Mesothelial cell of epicardium (in vitro differentiated cells): ENCODE measurements at regions not wholly inside any gene's neighbourhood (a gene's known extent, or its start where the extent isn't known, plus 50 kb on each side); places are given as distances from the start of the nearest gene placed in this dataset.

Experiments
- DNase-seq, 2 experiments: peaks; one replicate each; pipeline ENCODE4 v3.0.0; 2021; ENCODE audit warnings: low spot score in 2 of 2; ENCODE audit not compliant: unreplicated experiment in 2 of 2
- H3K27ac Mint-ChIP-seq: 2 replicates; pipeline ENCODE4 v1.8.0; 2021; ENCODE audit warnings: mixed read lengths
- H3K27me3 Mint-ChIP-seq: 2 replicates; pipeline ENCODE4 v1.8.0; 2021; ENCODE audit warnings: low read depth, mixed read lengths
- H3K36me3 Mint-ChIP-seq: 2 replicates; pipeline ENCODE4 v1.8.0; 2021; ENCODE audit warnings: mixed read lengths
- H3K4me1 Mint-ChIP-seq: 2 replicates; pipeline ENCODE4 v1.8.0; 2021; ENCODE audit warnings: mixed read lengths
- H3K4me3 Mint-ChIP-seq: 2 replicates; pipeline ENCODE4 v1.8.0; 2021; ENCODE audit warnings: mild to moderate bottlenecking, moderate library complexity, mixed read lengths
- H3K9me3 Mint-ChIP-seq: 2 replicates; pipeline ENCODE4 v1.8.0; 2021; ENCODE audit warnings: mixed read lengths
- CTCF ChIP-seq: fragments of 200-600 bp; sonication (generic); IDR thresholded peaks from one replicate; pipeline ENCODE4 v1.5.0; 2021; ENCODE audit warnings: antibody characterized with exemption; ENCODE audit not compliant: unreplicated experiment

GRCh38 chr2:53040536-53041229 lies 726.9 kb upstream of the CHAC2 start:
- Mint-ChIP-seq H3K9me3 (peaks cover 15% of the 10 kb centered on the region), H3K27me3 (no peaks in the 10 kb centered on the region), H3K36me3 (no peaks in the 10 kb centered on the region), H3K4me1 (peaks cover 9% of the 10 kb centered on the region), H3K4me3 (no peak overlapping the region), H3K27ac (no peak overlapping the region)
- TF ChIP-seq CTCF, result peak; percentile 27
- no peak for DNase-seq

- Mint-ChIP-seq H3K27ac (no peak overlapping the region), H3K4me1 (peaks cover 9% of the 10 kb centered on the region), H3K4me3 (no peak overlapping the region), H3K9me3 (peaks cover 5% of the 10 kb centered on the region), H3K36me3 (no peaks in the 10 kb centered on the region), H3K27me3 (peaks cover 2% of the 10 kb centered on the region)
- no peak for TF ChIP-seq CTCF
- DNase-seq, result no peak
These were observed 731.4 kb upstream of the CHAC2 start for GRCh38 chr2:53036196-53036595.

GRCh38 chr2:53035153-53035552 lies 732.5 kb upstream of the CHAC2 start:
- Mint-ChIP-seq H3K9me3 (no peaks in the 10 kb centered on the region), H3K27ac (no peak overlapping the region), H3K36me3 (no peaks in the 10 kb centered on the region), H3K4me3 (no peak overlapping the region), H3K27me3 (peaks cover 2% of the 10 kb centered on the region), H3K4me1 (peaks cover 9% of the 10 kb centered on the region)
- no peak for TF ChIP-seq CTCF
- DNase-seq, result no peak

DNA sequence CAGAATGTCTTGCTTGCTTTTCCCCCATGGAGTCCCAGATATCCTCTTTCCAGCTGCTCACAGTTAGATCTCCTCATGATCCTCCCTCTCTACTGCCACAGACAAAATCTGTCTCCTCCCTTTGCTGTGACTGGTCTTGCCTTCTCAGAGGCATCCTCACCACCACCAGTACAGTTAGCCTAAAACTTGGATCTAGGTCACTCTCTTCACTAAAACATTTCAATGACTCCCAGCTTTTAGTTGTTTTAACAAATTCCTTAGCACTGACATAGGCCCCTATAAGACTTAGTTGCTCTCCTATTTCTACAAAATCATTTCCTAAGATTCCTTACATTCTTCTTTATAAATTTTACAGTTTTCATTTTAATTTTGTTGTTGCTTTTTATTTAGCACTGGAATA lies 734.2 kb upstream of the CHAC2 start:
- H3K4me3 Mint-ChIP-seq, result no peak overlapping the region
- no peak overlapping the region for H3K27ac Mint-ChIP-seq
- H3K4me1 Mint-ChIP-seq, result peaks cover 13% of the 10 kb centered on the region
- DNase-seq, result no peak
- H3K9me3 Mint-ChIP-seq, result no peaks in the 10 kb centered on the region
- peaks cover 2% of the 10 kb centered on the region for H3K27me3 Mint-ChIP-seq
- no peak for TF ChIP-seq CTCF
- H3K36me3 Mint-ChIP-seq, result no peaks in the 10 kb centered on the region

DNA sequence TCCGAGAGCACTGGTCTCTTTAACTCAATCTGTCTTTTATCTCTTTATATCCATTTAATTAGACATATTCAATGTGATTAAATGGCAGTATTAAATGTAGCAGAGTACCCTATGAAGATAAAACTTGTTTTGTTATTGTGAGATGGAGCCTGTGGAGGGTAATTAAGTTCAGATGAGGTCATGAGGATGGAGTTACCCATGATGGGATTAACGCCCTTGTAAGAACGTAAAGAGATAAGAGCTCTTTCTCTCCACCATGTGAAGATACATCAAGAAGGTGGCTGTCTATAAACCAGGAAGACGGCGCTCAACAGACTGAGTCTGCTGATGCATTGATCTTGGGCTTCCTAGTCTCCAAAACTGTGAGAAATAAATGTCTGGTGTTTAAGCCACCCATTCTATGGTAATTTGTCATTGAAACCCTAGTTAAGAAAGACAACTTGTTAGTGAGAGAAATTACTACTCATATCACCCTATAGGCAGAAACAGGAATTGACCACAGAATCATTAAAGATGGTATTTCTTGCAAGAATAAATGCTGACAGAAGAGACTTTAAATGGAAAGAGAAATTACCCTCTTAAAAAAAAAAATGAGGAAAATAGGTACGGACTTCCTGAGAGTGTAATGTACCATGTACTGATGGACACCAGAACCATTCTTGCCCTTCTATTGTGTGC lies 738.7 kb upstream of the CHAC2 start:
- H3K4me1 Mint-ChIP-seq, result peaks cover 10% of the 10 kb centered on the region
- no peak overlapping the region for H3K27ac Mint-ChIP-seq
- H3K4me3 Mint-ChIP-seq, result no peak overlapping the region
- no peaks in the 10 kb centered on the region for H3K27me3 Mint-ChIP-seq
- DNase-seq, result no peak
- TF ChIP-seq CTCF, result peak; percentile 30
- H3K36me3 Mint-ChIP-seq, result no peaks in the 10 kb centered on the region
- H3K9me3 Mint-ChIP-seq, result no peaks in the 10 kb centered on the region
